ENCODE measurements at regions not wholly inside any gene's neighbourhood (a gene's known extent, or its start where the extent isn't known, plus 50 kb on each side); places are given as distances from the start of the nearest gene placed in this dataset.

DNA sequence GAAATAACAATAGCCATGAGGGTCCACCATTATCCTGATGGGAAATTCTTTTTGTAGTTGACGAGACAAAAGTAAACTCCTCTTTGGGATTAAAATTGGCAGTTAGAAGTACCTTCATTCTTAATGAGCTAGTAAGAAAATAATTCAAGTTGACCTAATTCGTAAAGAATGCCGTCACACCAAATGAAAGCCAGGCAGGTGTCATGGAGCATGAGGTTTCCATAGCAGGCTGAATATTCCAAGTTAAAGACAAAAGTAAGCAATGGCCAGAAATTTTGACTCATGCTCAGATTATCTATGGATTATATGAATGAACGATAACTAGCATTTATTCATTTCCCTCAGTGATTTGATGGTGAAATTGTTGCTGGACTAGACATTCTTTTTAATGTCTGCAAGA lies 192.2 kb upstream of the FAT1 start:
- 80% methylated on average over 4 of the region's 4 CpGs; no CpG with 5 or more reads in 1 of the 2 experiments for WGBS, 2 experiments (ENCODE audit: extremely low coverage in 1 of 2, insufficient coverage in 1 of 2, insufficient read length in 1 of 2, insufficient replicate concordance in 2 of 2, low coverage in 1 of 2, low lambda C conversion rate in 2 of 2, missing lambda C conversion rate in 1 of 2)
- CTCF ChIA-PET (ENCODE audit: partially characterized antibody) = no interaction called here
- Histone ChIP-seq H2BK12ac (ENCODE audit: low read depth, low read length) (no peak overlapping the region), H4K8ac (ENCODE audit: extremely low read depth, insufficient read depth, low read length) (no peak overlapping the region), H2AFZ (ENCODE audit: low read length) (no peak overlapping the region), H3K9ac (replicated peaks in 1 of 4; ENCODE audit: extremely low read depth in 1 of 4, low read depth in 3 of 4, low read length in 3 of 4) (no peak overlapping the region), H3K27ac (ENCODE audit: low read depth, low read length) (no peak overlapping the region), H2BK20ac (ENCODE audit: low read length) (no peak overlapping the region), H3K23ac (ENCODE audit: insufficient read length) (no peak overlapping the region), H3K14ac (ENCODE audit: insufficient read length) (no peak overlapping the region), H3K4me2 (ENCODE audit: insufficient read depth in 1 of 2, low read depth in 2 of 2, low read length in 2 of 2) (no peak overlapping the region), H3K79me1 (ENCODE audit: low read depth, low read length) (no peaks in the 10 kb centered on the region), H3K9me3 (ENCODE audit: insufficient read depth in 2 of 2, low read depth in 1 of 2, low read length in 1 of 2) (no peaks in the 10 kb centered on the region), H4K91ac (replicated peaks; ENCODE audit: insufficient read length, low read length) (no peak overlapping the region), H3K4me1 (replicated peaks in 1 of 4; ENCODE audit: control insufficient read depth in 3 of 4, insufficient read depth in 4 of 4, low read length in 3 of 4) (peaks cover 0 to 7% (median 0%) of the 10 kb centered on the region in 4 experiments; a peak in 2 of 7 replicates), H3K36me3 (ENCODE audit: control insufficient read depth in 2 of 4, insufficient read depth in 4 of 4, low read length in 3 of 4) (no peaks in the 10 kb centered on the region), H2BK15ac (ENCODE audit: low read length) (no peak overlapping the region), H4K5ac (ENCODE audit: insufficient read length, low read depth, low read length) (no peak overlapping the region), H3K18ac (ENCODE audit: extremely low read depth, low read length) (no peak overlapping the region), H4K20me1 (replicated peaks in 1 of 2; ENCODE audit: control insufficient read depth in 1 of 2, insufficient read depth in 2 of 2, low read length in 2 of 2) (no peaks in the 10 kb centered on the region), H3K56ac (replicated peaks; ENCODE audit: insufficient read length, low read depth, low read length) (no peak overlapping the region), H2BK120ac (replicated peaks; ENCODE audit: low read depth, low read length) (no peak overlapping the region), H3K4me3 (ENCODE audit: extremely low read depth in 1 of 4, insufficient read depth in 2 of 4, low read depth in 3 of 4, low read length in 4 of 4) (no peak overlapping the region), H3K4ac (replicated peaks; ENCODE audit: insufficient read length, low read depth, low read length) (no peak overlapping the region), H2BK5ac (ENCODE audit: low read depth, low read length) (no peak overlapping the region), H3K23me2 (ENCODE audit: low read depth, low read length) (no peaks in the 10 kb centered on the region), H3K27me3 (replicated peaks in 1 of 4; ENCODE audit: control insufficient read depth in 3 of 4, extremely low read depth in 1 of 4, insufficient read depth in 3 of 4, low read length in 3 of 4) (no peaks in the 10 kb centered on the region), H3K79me2 (ENCODE audit: control insufficient read depth in 1 of 2, insufficient read depth in 2 of 2, low read length in 2 of 2) (no peaks in the 10 kb centered on the region), H2AK5ac (ENCODE audit: low read depth, low read length) (no peak overlapping the region)
- no peak for FAIRE-seq
- POLR2A ChIA-PET (ENCODE audit: partially characterized antibody) = no interaction called here
- DNase-seq (ENCODE audit: low read depth in 1 of 2, low spot score in 2 of 2) = no peak
- TF ChIP-seq, protein P1, sequence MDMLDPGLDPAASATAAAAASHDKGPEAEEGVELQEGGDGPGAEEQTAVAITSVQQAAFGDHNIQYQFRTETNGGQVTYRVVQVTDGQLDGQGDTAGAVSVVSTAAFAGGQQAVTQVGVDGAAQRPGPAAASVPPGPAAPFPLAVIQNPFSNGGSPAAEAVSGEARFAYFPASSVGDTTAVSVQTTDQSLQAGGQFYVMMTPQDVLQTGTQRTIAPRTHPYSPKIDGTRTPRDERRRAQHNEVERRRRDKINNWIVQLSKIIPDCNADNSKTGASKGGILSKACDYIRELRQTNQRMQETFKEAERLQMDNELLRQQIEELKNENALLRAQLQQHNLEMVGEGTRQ (IDR thresholded peaks at IDR 0.05; ENCODE audit: low read length) = no peak
- no peak for TF ChIP-seq POU5F1 (IDR thresholded peaks at IDR 0.05; ENCODE audit: low read depth, low read length)
- no peak for TF ChIP-seq EP300 (IDR thresholded peaks at IDR 0.05; ENCODE audit: borderline replicate concordance in 1 of 2, low read depth in 2 of 2, low read length in 2 of 2)
- no peak for TF ChIP-seq ZNF274 (IDR thresholded peaks at IDR 0.05; ENCODE audit: borderline replicate concordance, extremely low read depth, low read length)
- no peak for TF ChIP-seq JUND (IDR thresholded peaks at IDR 0.05; ENCODE audit: low read length)
- TF ChIP-seq SAP30 (IDR thresholded peaks at IDR 0.05; ENCODE audit: insufficient read depth, insufficient replicate concordance, low read length) = no peak
- no peak for TF ChIP-seq YY1 (IDR thresholded peaks at IDR 0.05; ENCODE audit: low read depth, low read length)
- TF ChIP-seq BACH1 (IDR thresholded peaks at IDR 0.05; ENCODE audit: low read length) = no peak
- TF ChIP-seq RFX5 (IDR thresholded peaks at IDR 0.05; ENCODE audit: borderline replicate concordance, low read depth, low read length) = no peak
- TF ChIP-seq RNF2 (IDR thresholded peaks at IDR 0.05; ENCODE audit: borderline replicate concordance, low read depth, low read length, missing control alignments, poor library complexity, severe bottlenecking) = no peak
- TF ChIP-seq TCF12 (IDR thresholded peaks at IDR 0.05; ENCODE audit: low read depth, low read length) = no peak
- no peak for TF ChIP-seq SIRT6 (IDR thresholded peaks at IDR 0.05; ENCODE audit: low read length)

Measured in H1 (cell line).